H9 (cell line): ENCODE measurements at regions not wholly inside any gene's neighbourhood (a gene's known extent, or its start where the extent isn't known, plus 50 kb on each side); places are given as distances from the start of the nearest gene placed in this dataset.

Experiments used
- DNase-seq: peaks from one replicate; pipeline ENCODE4 v3.0.0-alpha.2; 2017
- H2AFZ ChIP-seq: one replicate; pipeline ENCODE4 v1.6.1; 2013; ENCODE audit warnings: mild to moderate bottlenecking, low read length, control low read depth, moderate library complexity
- H2AK5ac ChIP-seq: 2 replicates; pipeline ENCODE4 v1.6.1; 2013; ENCODE audit warnings: low read length, control low read depth, mixed read lengths; ENCODE audit not compliant: insufficient read length
- H2BK120ac ChIP-seq: one replicate; pipeline ENCODE4 v1.6.1; 2013; ENCODE audit warnings: low read depth, mild to moderate bottlenecking, low read length, control low read depth, inconsistent platforms; ENCODE audit not compliant: poor library complexity, severe bottlenecking
- H2BK12ac ChIP-seq: 2 replicates; pipeline ENCODE4 v1.6.1; 2013; ENCODE audit warnings: low read length, control low read depth, mixed read lengths, low read depth; ENCODE audit not compliant: insufficient read length
- H2BK15ac ChIP-seq: 2 replicates; pipeline ENCODE4 v1.6.1; 2013; ENCODE audit warnings: low read depth, low read length, control low read depth
- H2BK20ac ChIP-seq: one replicate; pipeline ENCODE4 v1.6.1; 2013; ENCODE audit warnings: low read depth, mild to moderate bottlenecking, low read length, control low read depth, inconsistent platforms; ENCODE audit not compliant: poor library complexity, severe bottlenecking
- H2BK5ac ChIP-seq: 2 replicates; pipeline ENCODE4 v1.6.1; 2013; ENCODE audit warnings: low read length, control low read depth, mixed read lengths; ENCODE audit not compliant: insufficient read length
- H3K14ac ChIP-seq: 2 replicates; pipeline ENCODE4 v1.6.1; 2013; ENCODE audit warnings: low read length, control low read depth; ENCODE audit not compliant: insufficient read depth
- H3K18ac ChIP-seq: 2 replicates; pipeline ENCODE4 v1.6.1; 2013; ENCODE audit warnings: low read depth, mild to moderate bottlenecking, mixed read lengths, low read length, control low read depth; ENCODE audit not compliant: insufficient read length
- H3K23ac ChIP-seq: 2 replicates; pipeline ENCODE4 v1.6.1; 2013; ENCODE audit warnings: low read length, control low read depth, mixed read lengths, low read depth; ENCODE audit not compliant: insufficient read length
- H3K23me2 ChIP-seq: 2 replicates; pipeline ENCODE4 v1.6.1; 2013; ENCODE audit warnings: low read depth, mild to moderate bottlenecking, mixed read lengths, low read length, control low read depth; ENCODE audit not compliant: insufficient read length, poor library complexity, severe bottlenecking
- H3K27ac ChIP-seq: 2 replicates; pipeline ENCODE4 v1.5.1; 2013; ENCODE audit warnings: low read length, control low read depth, mixed read lengths, low read depth; ENCODE audit not compliant: insufficient read length
- H3K27me3 ChIP-seq: 2 replicates; pipeline ENCODE4 v1.6.1; 2013; ENCODE audit warnings: low read length, control low read depth, inconsistent platforms; ENCODE audit not compliant: insufficient read depth
- H3K4ac ChIP-seq: 2 replicates; pipeline ENCODE4 v1.6.1; 2013; ENCODE audit warnings: low read depth, mild to moderate bottlenecking, control low read depth, inconsistent platforms, low read length, moderate library complexity
- H3K4me1 ChIP-seq: 2 replicates; pipeline ENCODE4 v1.6.1; 2013; ENCODE audit warnings: low read length, control low read depth, inconsistent platforms; ENCODE audit not compliant: insufficient read depth
- H3K4me2 ChIP-seq: 2 replicates; pipeline ENCODE4 v1.6.1; 2013; ENCODE audit warnings: low read length, control low read depth, mixed read lengths; ENCODE audit not compliant: insufficient read length, insufficient read depth
- H3K56ac ChIP-seq: 2 replicates; pipeline ENCODE4 v1.6.1; 2013; ENCODE audit warnings: low read depth, mild to moderate bottlenecking, mixed read lengths, low read length, control low read depth; ENCODE audit not compliant: insufficient read length
- H3K79me1 ChIP-seq: 2 replicates; pipeline ENCODE4 v1.6.1; 2013; ENCODE audit warnings: low read depth, mild to moderate bottlenecking, moderate library complexity, low read length, control low read depth, inconsistent platforms; ENCODE audit not compliant: insufficient read depth, poor library complexity, severe bottlenecking
- H3K79me2 ChIP-seq: 2 replicates; pipeline ENCODE4 v1.6.1; 2013; ENCODE audit warnings: low read length, control low read depth, inconsistent platforms; ENCODE audit not compliant: insufficient read depth
- H3K9ac ChIP-seq: 2 replicates; pipeline ENCODE4 v1.6.1; 2013; ENCODE audit warnings: low read length, control low read depth, mixed read lengths; ENCODE audit not compliant: insufficient read length; ENCODE audit errors: extremely low read depth
- H3K9me3 ChIP-seq: one replicate; pipeline ENCODE4 v1.6.1; 2013; ENCODE audit warnings: low read depth, low read length, inconsistent platforms; ENCODE audit not compliant: control insufficient read depth
- H3T11ph ChIP-seq: one replicate; pipeline ENCODE4 v1.6.1; 2013; ENCODE audit warnings: mild to moderate bottlenecking, low read length, control low read depth, inconsistent platforms
- H4K20me1 ChIP-seq: one replicate; pipeline ENCODE4 v1.6.1; 2013; ENCODE audit not compliant: control insufficient read depth, insufficient read length, insufficient read depth
- H4K5ac ChIP-seq: 2 replicates; pipeline ENCODE4 v1.6.1; 2013; ENCODE audit warnings: low read depth, mild to moderate bottlenecking, mixed read lengths, low read length, control low read depth; ENCODE audit not compliant: insufficient read length
- H4K8ac ChIP-seq: replicated peaks from 2 replicates; pipeline ENCODE4 v1.6.1; 2013; ENCODE audit warnings: low read length, control low read depth, mixed read lengths, low read depth; ENCODE audit not compliant: insufficient read length
- H4K91ac ChIP-seq: 2 replicates; pipeline ENCODE4 v1.6.1; 2013; ENCODE audit warnings: low read depth, mild to moderate bottlenecking, moderate library complexity, mixed read lengths, low read length, control low read depth; ENCODE audit not compliant: insufficient read length
- H3K27ac Mint-ChIP-seq, 3 experiments: 2 replicates in 2 of 3; 3 replicates in 1 of 3; pipeline ENCODE4 v1.8.0; 2020 to 2021; ENCODE audit warnings: mixed read lengths in 3 of 3, mild to moderate bottlenecking in 1 of 3, moderate library complexity in 1 of 3
- H3K27me3 Mint-ChIP-seq: 2 replicates; pipeline ENCODE4 v1.8.0; 2021; ENCODE audit warnings: low read depth, mild to moderate bottlenecking, moderate library complexity, mixed read lengths
- H3K36me3 Mint-ChIP-seq, 3 experiments: 2 replicates in 2 of 3; 3 replicates in 1 of 3; pipeline ENCODE4 v1.8.0; 2020 to 2021; ENCODE audit warnings: low read depth in 3 of 3, mixed read lengths in 3 of 3; ENCODE audit not compliant: insufficient read depth in 1 of 3
- H3K4me1 Mint-ChIP-seq, 2 experiments: 2 replicates each; pipeline ENCODE4 v1.8.0; 2020; ENCODE audit warnings: mixed read lengths in 2 of 2
- H3K4me3 Mint-ChIP-seq, 2 experiments: 2 replicates in 1 of 2; 3 replicates in 1 of 2; pipeline ENCODE4 v1.8.0; 2020 to 2021; ENCODE audit warnings: mild to moderate bottlenecking in 2 of 2, mixed read lengths in 2 of 2, moderate library complexity in 1 of 2
- H3K9me3 Mint-ChIP-seq, 2 experiments: 2 replicates in 1 of 2; 3 replicates in 1 of 2; pipeline ENCODE4 v1.8.0; 2020; ENCODE audit warnings: mild to moderate bottlenecking in 2 of 2, mixed read lengths in 2 of 2, moderate library complexity in 1 of 2
- CTCF ChIP-seq: fragments of 200-600 bp; sonication (generic); conservative IDR thresholded peaks from 3 replicates; pipeline ENCODE4 v1.8.0; 2021; ENCODE audit warnings: antibody characterized with exemption, mild to moderate bottlenecking
- WGBS: extraction: QIAGEN DNeasy Blood & Tissue Kit; methylation state at CpG from one replicate; pipeline ENCODE4 v1.1.7; 2013; ENCODE audit warnings: missing lambda C conversion rate, low lambda C conversion rate, mixed read lengths; ENCODE audit not compliant: insufficient read length; ENCODE audit errors: extremely low coverage; 5-methylcytosine and 5-hydroxymethylcytosine counted together

- Histone ChIP-seq H3K27ac (no peak overlapping the region), H4K91ac (no peak overlapping the region), H3K23me2 (no peaks in the 10 kb centered on the region), H2BK20ac (no peak overlapping the region), H3K27me3 (no peaks in the 10 kb centered on the region), H3K14ac (no peak overlapping the region), H3T11ph (no peak overlapping the region), H3K18ac (no peak overlapping the region), H3K23ac (no peak overlapping the region), H4K20me1 (no peaks in the 10 kb centered on the region), H2BK120ac (no peak overlapping the region), H2BK12ac (no peak overlapping the region), H3K9ac (no peak overlapping the region), H3K56ac (no peak overlapping the region), H3K4ac (no peak overlapping the region), H2BK15ac (no peak overlapping the region), H3K4me2 (no peak overlapping the region), H3K79me2 (no peaks in the 10 kb centered on the region), H3K79me1 (no peaks in the 10 kb centered on the region), H3K4me1 (no peaks in the 10 kb centered on the region), H2AFZ (no peak overlapping the region), H2BK5ac (no peak overlapping the region), H3K9me3 (no peaks in the 10 kb centered on the region), H4K5ac (no peak overlapping the region), H4K8ac (no peak overlapping the region), H2AK5ac (no peak overlapping the region)
- no CpG with 5 or more reads among the region's 5 CpGs for WGBS
- Mint-ChIP-seq H3K9me3 (no peaks in the 10 kb centered on the region), H3K36me3 (no peaks in the 10 kb centered on the region), H3K27ac (no peak overlapping the region), H3K27me3 (no peaks in the 10 kb centered on the region), H3K4me1 (peaks cover 0 to 7% of the 10 kb centered on the region in 2 experiments; a peak in 2 of 4 replicates), H3K4me3 (no peak overlapping the region)
- TF ChIP-seq CTCF = no peak
- DNase-seq = no peak
These were observed 309.1 kb downstream of the KLF5 start for GRCh38 chr13:73367886-73368285.
